Heart right ventricle (tissue), 16 donors: ENCODE measurements at regions not wholly inside any gene's neighbourhood (a gene's known extent, or its start where the extent isn't known, plus 50 kb on each side); places are given as distances from the start of the nearest gene placed in this dataset.
A peak's percentile ranks its signal among the peaks of the same experiment; 100 is the strongest.

Experiments
- ATAC-seq, 8 donors: fragments of 200-7000 bp; cut with Tn5 transposase; one replicate each; pipeline ENCODE4 v1.9.1; 2020; ENCODE audit warnings: mild to moderate bottlenecking in 8 of 8, moderate library complexity in 8 of 8, moderate number of reproducible peaks in 1 of 8
- DNase-seq, 2 donors: peaks; one replicate each; pipeline ENCODE4 v3.0.0-alpha.2; 2020
- H3K27ac ChIP-seq, 10 donors: fragments of 200-600 bp; sonication (generic) in 2 of 10; one replicate each; pipeline versions ENCODE4 v1.5.0 to v1.8.0; 2020 to 2022; ENCODE audit warnings: mild to moderate bottlenecking in 3 of 10
- H3K27me3 ChIP-seq, 7 donors: fragments of 200-600 bp; one replicate each; pipeline ENCODE4 v1.8.0; 2021 to 2022; ENCODE audit warnings: mild to moderate bottlenecking in 2 of 7
- H3K36me3 ChIP-seq, 9 donors: fragments of 200-600 bp; sonication (generic) in 1 of 9; one replicate each; pipeline versions ENCODE4 v1.5.0 to v1.8.0; 2020 to 2022; ENCODE audit warnings: mild to moderate bottlenecking in 2 of 9
- H3K4me1 ChIP-seq, 9 donors: fragments of 200-600 bp; sonication (generic) in 1 of 9; one replicate each; pipeline versions ENCODE4 v1.5.0 to v1.8.0; 2020 to 2022; ENCODE audit warnings: mild to moderate bottlenecking in 4 of 9
- H3K4me3 ChIP-seq, 10 donors: fragments of 200-600 bp; sonication (generic) in 2 of 10; one replicate each; pipeline versions ENCODE4 v1.5.0 to v1.8.0; 2020 to 2022; ENCODE audit warnings: mild to moderate bottlenecking in 7 of 10, moderate library complexity in 2 of 10
- H3K9me3 ChIP-seq, 11 donors: fragments of 200-600 bp in 10 of 11; sonication (generic) in 2 of 11; one replicate each; pipeline versions ENCODE4 v1.5.0 to v1.8.0; 2013 to 2022; ENCODE audit warnings: mild to moderate bottlenecking in 2 of 11, control low read depth in 1 of 11, moderate library complexity in 1 of 11
- CTCF ChIP-seq, 9 donors: fragments of 200-600 bp; sonication (generic) in 2 of 9; IDR thresholded peaks; one replicate each; pipeline versions ENCODE4 v1.5.0 to v1.8.0; 2021 to 2022; ENCODE audit warnings: antibody characterized with exemption in 9 of 9, mild to moderate bottlenecking in 5 of 9, moderate library complexity in 1 of 9
- WGBS, 2 donors: extraction: QIAGEN DNeasy Blood & Tissue Kit; methylation state at CpG; one replicate each; pipeline ENCODE4 v1.1.7; 2013; ENCODE audit warnings: inconsistent platforms in 1 of 2; 5-methylcytosine and 5-hydroxymethylcytosine counted together
- intact Hi-C, 10 donors: fragments of 100-400 bp; cut with DNase I; formaldehyde crosslinking; loops; one replicate each; pipeline versions ENCODE4 v1.11.1 to v1.14.2; 2022
- donor health status: Arrhythmogenic right ventricular cardiomyopathy.
- donor health status: ischemic (EF 13 %, LVEDD 7.1; RV severe dilation, severe dysfunction).
- donor health status: healthy with polysubstance abuse.
- donor health status: DM: no; HTN: yes; CAD: no.
- donor health status: DM: no; HTN: no; CAD: no.
- donor health status: ischemic (EF 25% LVEDD 6.9; RV normal size, moderate dysfunction).
- donor health status: ischemic (EF 25% LVEDD 5.7; RV mildly dilated, moderate dysfunction).
- donor health status: healthy.
- donor health status: DM: yes; HTN: yes; CAD: no.
- donor health status: Ischemic cardiomyopathy.
- donor health status: ischemic (EF 35%, LVEDD 5.7; RV mildly dilated, moderate dysfunction).
- donor health status: nonischemic (EF 11% LVEDD 7.7; RV severe dilation, severe dysfunction).
- donor health status: DM: yes; HTN: yes; CAD: no.
- donor health status: PGD.
- donor health status: ischemic (EF 29% LVEDD 5.4; RV normal size, mild dysfunction).
- donor health status: nonischemic (EF 23%, LVEDD 6.1; RV moderate dilation, normal function).

- Histone ChIP-seq H3K27me3 (peaks cover 0 to 4% (median 0%) of the 10 kb centered on the region in 7 donors), H3K4me1 (peaks cover 0 to 13% (median 0%) of the 10 kb centered on the region in 9 donors), H3K27ac (no peak overlapping the region), H3K36me3 (no peaks in the 10 kb centered on the region), H3K9me3 (peaks cover 0 to 16% (median 6%) of the 10 kb centered on the region in 11 donors), H3K4me3 (no peak overlapping the region)
- TF ChIP-seq CTCF (IDR thresholded peaks at IDR 0.05), result no peak
- DNase-seq, result no peak
- 82 to 87% methylated on average over 2 of the region's 2 CpGs for WGBS, 2 donors
- ATAC-seq, result no peak
- intact Hi-C loops, result no loop called here
Observed at GRCh38 chr6:6470123-6470522, 118.4 kb upstream of the LY86 start.

- ATAC-seq (no peak), DNase-seq (no peak)
- H3K9me3 ChIP-seq, result peaks cover 0 to 16% (median 6%) of the 10 kb centered on the region in 11 donors
- no peaks in the 10 kb centered on the region for H3K36me3 ChIP-seq
- TF ChIP-seq CTCF (IDR thresholded peaks at IDR 0.05), result no peak
- H3K27ac ChIP-seq, result no peak overlapping the region
- H3K27me3 ChIP-seq, result peaks cover 0 to 3% (median 0%) of the 10 kb centered on the region in 7 donors
- peaks cover 0 to 13% (median 0%) of the 10 kb centered on the region in 9 donors for H3K4me1 ChIP-seq
- intact Hi-C loops, result no loop called here
- 83 to 87% methylated on average over 3 of the region's 3 CpGs for WGBS, 2 donors
- no peak overlapping the region for H3K4me3 ChIP-seq
Observed at GRCh38 chr6:6471276-6471675, 117.2 kb upstream of the LY86 start.

GRCh38 chr6:6474170-6474920 is 114.2 kb upstream of the LY86 start:
- intact Hi-C loops, result no loop called here
- no peak overlapping the region for H3K4me3 ChIP-seq
- H3K4me1 ChIP-seq, result peaks cover 0 to 5% (median 0%) of the 10 kb centered on the region in 9 donors
- DNase-seq (no peak), ATAC-seq (peak in 1 of 8 donors; percentile 42)
- peaks cover 0 to 4% (median 0%) of the 10 kb centered on the region in 7 donors for H3K27me3 ChIP-seq
- peaks cover 0 to 15% (median 6%) of the 10 kb centered on the region in 11 donors for H3K9me3 ChIP-seq
- no peak overlapping the region for H3K27ac ChIP-seq
- H3K36me3 ChIP-seq, result no peaks in the 10 kb centered on the region
- no peak for TF ChIP-seq CTCF (IDR thresholded peaks at IDR 0.05)
- 79 to 80% methylated on average over 11 of the region's 11 CpGs for WGBS, 2 donors

GRCh38 chr6:6479785-6480184 is 108.7 kb upstream of the LY86 start:
- 64 to 74% methylated on average over 6 of the region's 6 CpGs for WGBS, 2 donors
- Histone ChIP-seq H3K27me3 (peaks cover 0 to 14% (median 0%) of the 10 kb centered on the region in 7 donors), H3K36me3 (no peaks in the 10 kb centered on the region), H3K4me3 (no peak overlapping the region), H3K9me3 (peaks cover 0 to 7% (median 0%) of the 10 kb centered on the region in 11 donors), H3K4me1 (peaks cover 0 to 6% (median 0%) of the 10 kb centered on the region in 9 donors), H3K27ac (no peak overlapping the region)
- ATAC-seq (peak in 3 of 8 donors; percentile 37 to 71 (median 70)), DNase-seq (no peak)
- peak in 7 of 9 donors; percentile 10 to 35 (median 21) for TF ChIP-seq CTCF (IDR thresholded peaks at IDR 0.05)
- intact Hi-C loops, result loop anchor here in 1 of 10 donors (10.0 kb wide), 1 partner anchor 145 kb away; no protein-coding TSS in a partner anchor
